ENCODE measurements at regions not wholly inside any gene's neighbourhood (a gene's known extent, or its start where the extent isn't known, plus 50 kb on each side); places are given as distances from the start of the nearest gene placed in this dataset.

DNA sequence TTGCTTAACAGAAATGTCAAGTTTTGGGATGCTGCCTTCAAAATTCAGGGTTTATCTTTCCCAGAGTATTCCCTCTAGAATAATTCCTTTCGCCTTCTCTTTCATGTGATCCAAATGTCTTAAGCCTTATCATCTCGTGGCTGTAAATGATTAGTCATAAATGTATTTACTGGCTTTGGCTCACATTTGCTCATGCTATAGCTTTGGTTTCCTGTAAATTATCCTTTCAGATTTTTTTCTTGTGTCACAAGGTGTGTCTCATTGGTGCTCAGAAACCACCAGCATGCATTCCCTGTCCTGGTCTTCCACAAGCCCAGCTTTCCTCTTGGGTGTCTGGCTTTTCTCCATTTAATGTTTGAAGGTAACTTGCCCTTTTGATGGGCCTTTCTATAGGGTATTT, 692.7 kb upstream of the ALCAM start:
- Histone ChIP-seq H3K9ac (ENCODE audit: low read length) (no peak overlapping the region), H3K36me3 (ENCODE audit: control insufficient read depth, insufficient read depth, low read length) (no peaks in the 10 kb centered on the region), H3K9me3 (ENCODE audit: control insufficient read depth, insufficient read depth, low read depth, low read length) (peaks cover 6% of the 10 kb centered on the region; the same call in 1 of the 2 replicates), H3K4me3 (ENCODE audit: low read depth, low read length) (no peak overlapping the region), H3K4me1 (ENCODE audit: control insufficient read depth, insufficient read depth, low read length) (no peaks in the 10 kb centered on the region), H3K27ac (ENCODE audit: low read depth, low read length) (no peak overlapping the region), H3K27me3 (ENCODE audit: control insufficient read depth, insufficient read depth, low read length) (no peaks in the 10 kb centered on the region)

GRCh38 chr3:104676241-104676640, 690.5 kb upstream of the ALCAM start:
- no peak overlapping the region for H3K27ac ChIP-seq (ENCODE audit: low read depth, low read length)
- H3K36me3 ChIP-seq (ENCODE audit: control insufficient read depth, insufficient read depth, low read length), result no peaks in the 10 kb centered on the region
- H3K9me3 ChIP-seq (ENCODE audit: control insufficient read depth, insufficient read depth, low read depth, low read length), result peaks cover 6% of the 10 kb centered on the region; the same call in 1 of the 2 replicates
- no peaks in the 10 kb centered on the region for H3K4me1 ChIP-seq (ENCODE audit: control insufficient read depth, insufficient read depth, low read length)
- no peaks in the 10 kb centered on the region for H3K27me3 ChIP-seq (ENCODE audit: control insufficient read depth, insufficient read depth, low read length)
- no peak overlapping the region for H3K4me3 ChIP-seq (ENCODE audit: low read depth, low read length)
- H3K9ac ChIP-seq (ENCODE audit: low read length), result no peak overlapping the region

- Histone ChIP-seq H3K9ac (ENCODE audit: low read length) (no peak overlapping the region), H3K4me1 (ENCODE audit: control insufficient read depth, insufficient read depth, low read length) (no peaks in the 10 kb centered on the region), H3K27ac (ENCODE audit: low read depth, low read length) (no peak overlapping the region), H3K9me3 (ENCODE audit: control insufficient read depth, insufficient read depth, low read depth, low read length) (peaks cover 6% of the 10 kb centered on the region; the same call in 1 of the 2 replicates), H3K27me3 (ENCODE audit: control insufficient read depth, insufficient read depth, low read length) (no peaks in the 10 kb centered on the region), H3K4me3 (ENCODE audit: low read depth, low read length) (no peak overlapping the region), H3K36me3 (ENCODE audit: control insufficient read depth, insufficient read depth, low read length) (no peaks in the 10 kb centered on the region)
These were observed 688.8 kb upstream of the ALCAM start for GRCh38 chr3:104677932-104678331.

GRCh38 chr3:104685492-104685891, 681.2 kb upstream of the ALCAM start:
- Histone ChIP-seq H3K9ac (ENCODE audit: low read length) (no peak overlapping the region), H3K9me3 (ENCODE audit: control insufficient read depth, insufficient read depth, low read depth, low read length) (no peaks in the 10 kb centered on the region), H3K4me3 (ENCODE audit: low read depth, low read length) (no peak overlapping the region), H3K27me3 (ENCODE audit: control insufficient read depth, insufficient read depth, low read length) (no peaks in the 10 kb centered on the region), H3K36me3 (ENCODE audit: control insufficient read depth, insufficient read depth, low read length) (no peaks in the 10 kb centered on the region), H3K27ac (ENCODE audit: low read depth, low read length) (no peak overlapping the region), H3K4me1 (ENCODE audit: control insufficient read depth, insufficient read depth, low read length) (no peaks in the 10 kb centered on the region)

DNA sequence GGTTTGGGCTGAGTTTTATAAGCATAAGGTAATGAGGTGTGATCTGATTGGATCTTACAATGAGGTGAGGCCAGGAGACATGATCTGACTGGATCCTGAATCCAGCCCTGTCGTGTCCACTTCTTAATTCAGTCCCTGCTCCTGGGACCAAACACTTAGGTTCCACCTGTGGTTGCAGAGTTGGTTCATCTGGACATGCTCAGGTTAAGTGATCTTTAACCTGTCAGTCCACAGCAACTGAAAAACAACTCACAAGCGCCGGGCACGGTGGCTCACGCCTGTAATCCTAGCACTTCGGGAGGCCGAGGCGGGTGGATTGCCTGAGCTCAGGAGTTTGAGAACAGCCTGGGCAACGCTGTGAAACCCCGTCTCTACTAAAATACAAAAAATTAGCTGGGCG, 679.3 kb upstream of the ALCAM start:
- H3K4me3 ChIP-seq (ENCODE audit: low read depth, low read length), result no peak overlapping the region
- H3K9me3 ChIP-seq (ENCODE audit: control insufficient read depth, insufficient read depth, low read depth, low read length), result no peaks in the 10 kb centered on the region
- H3K9ac ChIP-seq (ENCODE audit: low read length), result no peak overlapping the region
- no peaks in the 10 kb centered on the region for H3K4me1 ChIP-seq (ENCODE audit: control insufficient read depth, insufficient read depth, low read length)
- no peaks in the 10 kb centered on the region for H3K36me3 ChIP-seq (ENCODE audit: control insufficient read depth, insufficient read depth, low read length)
- no peak overlapping the region for H3K27ac ChIP-seq (ENCODE audit: low read depth, low read length)
- no peaks in the 10 kb centered on the region for H3K27me3 ChIP-seq (ENCODE audit: control insufficient read depth, insufficient read depth, low read length)

GRCh38 chr3:104696470-104696869, 670.2 kb upstream of the ALCAM start:
- no peaks in the 10 kb centered on the region for H3K27me3 ChIP-seq (ENCODE audit: control insufficient read depth, insufficient read depth, low read length)
- H3K27ac ChIP-seq (ENCODE audit: low read depth, low read length), result no peak overlapping the region
- no peak overlapping the region for H3K9ac ChIP-seq (ENCODE audit: low read length)
- no peaks in the 10 kb centered on the region for H3K9me3 ChIP-seq (ENCODE audit: control insufficient read depth, insufficient read depth, low read depth, low read length)
- H3K4me1 ChIP-seq (ENCODE audit: control insufficient read depth, insufficient read depth, low read length), result peaks cover 10% of the 10 kb centered on the region
- no peaks in the 10 kb centered on the region for H3K36me3 ChIP-seq (ENCODE audit: control insufficient read depth, insufficient read depth, low read length)
- peak overlapping the region; percentile 32; the same call in 1 of the 2 replicates for H3K4me3 ChIP-seq (ENCODE audit: low read depth, low read length)

- Histone ChIP-seq H3K27ac (ENCODE audit: low read depth, low read length) (no peak overlapping the region), H3K9me3 (ENCODE audit: control insufficient read depth, insufficient read depth, low read depth, low read length) (no peaks in the 10 kb centered on the region), H3K36me3 (ENCODE audit: control insufficient read depth, insufficient read depth, low read length) (no peaks in the 10 kb centered on the region), H3K9ac (ENCODE audit: low read length) (no peak overlapping the region), H3K4me1 (ENCODE audit: control insufficient read depth, insufficient read depth, low read length) (no peaks in the 10 kb centered on the region), H3K27me3 (ENCODE audit: control insufficient read depth, insufficient read depth, low read length) (no peaks in the 10 kb centered on the region), H3K4me3 (ENCODE audit: low read depth, low read length) (no peak overlapping the region)
These were observed 655.3 kb upstream of the ALCAM start for GRCh38 chr3:104711406-104711805.

- Histone ChIP-seq H3K4me1 (ENCODE audit: control insufficient read depth, insufficient read depth, low read length) (no peaks in the 10 kb centered on the region), H3K9ac (ENCODE audit: low read length) (no peak overlapping the region)
These were observed 650.7 kb upstream of the ALCAM start for GRCh38 chr3:104715972-104716371.

GRCh38 chr3:104717828-104718196, 648.9 kb upstream of the ALCAM start:
- Histone ChIP-seq H3K9ac (ENCODE audit: low read length) (no peak overlapping the region), H3K27ac (ENCODE audit: low read depth, low read length) (no peak overlapping the region), H3K4me1 (ENCODE audit: control insufficient read depth, insufficient read depth, low read length) (no peaks in the 10 kb centered on the region), H3K36me3 (ENCODE audit: control insufficient read depth, insufficient read depth, low read length) (no peaks in the 10 kb centered on the region), H3K27me3 (ENCODE audit: control insufficient read depth, insufficient read depth, low read length) (no peaks in the 10 kb centered on the region), H3K9me3 (ENCODE audit: control insufficient read depth, insufficient read depth, low read depth, low read length) (no peaks in the 10 kb centered on the region), H3K4me3 (ENCODE audit: low read depth, low read length) (no peak overlapping the region)

More at GRCh38 chr3:104715972-104716371, 650.7 kb upstream of the ALCAM start:
- Histone ChIP-seq H3K4me3 (ENCODE audit: low read depth, low read length) (no peak overlapping the region), H3K27ac (ENCODE audit: low read depth, low read length) (no peak overlapping the region), H3K9me3 (ENCODE audit: control insufficient read depth, insufficient read depth, low read depth, low read length) (no peaks in the 10 kb centered on the region), H3K27me3 (ENCODE audit: control insufficient read depth, insufficient read depth, low read length) (no peaks in the 10 kb centered on the region), H3K36me3 (ENCODE audit: control insufficient read depth, insufficient read depth, low read length) (no peaks in the 10 kb centered on the region)

GRCh38 chr3:104723000-104723399, 643.7 kb upstream of the ALCAM start:
- H3K4me1 ChIP-seq (ENCODE audit: control insufficient read depth, insufficient read depth, low read length), result no peaks in the 10 kb centered on the region

GRCh38 chr3:104731074-104731473, 635.6 kb upstream of the ALCAM start:
- Histone ChIP-seq H3K4me1 (ENCODE audit: control insufficient read depth, insufficient read depth, low read length) (no peaks in the 10 kb centered on the region), H3K36me3 (ENCODE audit: control insufficient read depth, insufficient read depth, low read length) (no peaks in the 10 kb centered on the region), H3K9ac (ENCODE audit: low read length) (no peak overlapping the region), H3K27me3 (ENCODE audit: control insufficient read depth, insufficient read depth, low read length) (no peaks in the 10 kb centered on the region), H3K27ac (ENCODE audit: low read depth, low read length) (no peak overlapping the region), H3K4me3 (ENCODE audit: low read depth, low read length) (no peak overlapping the region), H3K9me3 (ENCODE audit: control insufficient read depth, insufficient read depth, low read depth, low read length) (no peaks in the 10 kb centered on the region; the same call in 1 of the 2 replicates)

More at GRCh38 chr3:104723000-104723399, 643.7 kb upstream of the ALCAM start:
- no peak overlapping the region for H3K27ac ChIP-seq (ENCODE audit: low read depth, low read length)
- H3K4me3 ChIP-seq (ENCODE audit: low read depth, low read length), result no peak overlapping the region
- H3K27me3 ChIP-seq (ENCODE audit: control insufficient read depth, insufficient read depth, low read length), result no peaks in the 10 kb centered on the region
- no peaks in the 10 kb centered on the region for H3K36me3 ChIP-seq (ENCODE audit: control insufficient read depth, insufficient read depth, low read length)
- no peaks in the 10 kb centered on the region; the same call in 1 of the 2 replicates for H3K9me3 ChIP-seq (ENCODE audit: control insufficient read depth, insufficient read depth, low read depth, low read length)
- H3K9ac ChIP-seq (ENCODE audit: low read length), result no peak overlapping the region

- Histone ChIP-seq H3K9ac (ENCODE audit: low read length) (no peak overlapping the region), H3K36me3 (ENCODE audit: control insufficient read depth, insufficient read depth, low read length) (no peaks in the 10 kb centered on the region), H3K27me3 (ENCODE audit: control insufficient read depth, insufficient read depth, low read length) (no peaks in the 10 kb centered on the region), H3K9me3 (ENCODE audit: control insufficient read depth, insufficient read depth, low read depth, low read length) (no peaks in the 10 kb centered on the region), H3K4me1 (ENCODE audit: control insufficient read depth, insufficient read depth, low read length) (no peaks in the 10 kb centered on the region), H3K4me3 (ENCODE audit: low read depth, low read length) (no peak overlapping the region), H3K27ac (ENCODE audit: low read depth, low read length) (no peak overlapping the region)
These were observed 632.1 kb upstream of the ALCAM start for GRCh38 chr3:104734627-104735026.
